HCT116 (cell line): ENCODE measurements at regions not wholly inside any gene's neighbourhood (a gene's known extent, or its start where the extent isn't known, plus 50 kb on each side); places are given as distances from the start of the nearest gene placed in this dataset.

ENCODE experiments used
- ATAC-seq: fragments of 200-7000 bp; cut with Tn5 transposase; 2 replicates; pipeline ENCODE4 v1.9.1; 2020; ENCODE audit warnings: mild to moderate bottlenecking, moderate library complexity
- BruUV-seq: library from RNA; stranded (reverse); fragments of 400-500 nt; replicated peaks from 2 replicates; lab custom pipeline; 2021; lab: Mats Ljungman, UMichigan
- CTCF ChIA-PET: fragments of 300-600 bp; sonication (Branson Sonifier 250); formaldehyde crosslinking; loops from one replicate; lab custom pipeline; 2021; ENCODE audit warnings: antibody characterized with exemption; lab: Charles Lee
- POLR2A ChIA-PET: fragments of 300-600, 350-600 bp; sonication (Branson Sonifier 250); formaldehyde crosslinking; loops from one replicate; lab custom pipeline; 2021; ENCODE audit warnings: antibody characterized with exemption; lab: Charles Lee
- RAD21 ChIA-PET, 2 experiments: fragments of 300-600 bp; sonication (Branson Sonifier 250); formaldehyde crosslinking; loops; one replicate each; lab custom pipeline; 2023; ENCODE audit warnings: low total read pairs in 2 of 2; ENCODE audit not compliant: uncharacterized antibody in 2 of 2, unreplicated experiment in 2 of 2, low non-redundant PET in 1 of 2; lab: Charles Lee
- DNase-seq: peaks from one replicate; pipeline ENCODE4 v3.0.0-alpha.2; 2010; ENCODE audit warnings: low read depth, low spot score
- H2AFZ ChIP-seq: fragments of 200-600 bp; shearing (Covaris generic), sonication (generic); 2 replicates; pipeline ENCODE4 v1.6.1; 2017; ENCODE audit warnings: low read depth, mixed run types, mixed read lengths, antibody characterized with exemption, low read length; ENCODE audit not compliant: poor library complexity, severe bottlenecking
- H3K27ac ChIP-seq: 2 replicates; pipeline ENCODE4 v1.5.1; 2012; ENCODE audit warnings: low read depth, low read length
- H3K27me3 ChIP-seq: fragments of 200-600 bp; sonication (generic); 2 replicates; pipeline ENCODE4 v1.6.1; 2016; ENCODE audit warnings: mixed run types, low read length, mixed read lengths; ENCODE audit not compliant: insufficient read depth
- H3K36me3 ChIP-seq, 2 experiments: fragments of 200-500 bp in 1 of 2; fragments of 200-600 bp in 1 of 2; sonication (Bioruptor generic) in 1 of 2; sonication (generic) in 1 of 2; 2 replicates each; pipeline versions ENCODE4 v1.5.1 to v1.6.1; 2014 to 2016; ENCODE audit warnings: low read length in 2 of 2, inconsistent platforms in 1 of 2, mixed read lengths in 1 of 2, mixed run types in 1 of 2; ENCODE audit not compliant: insufficient read depth in 2 of 2, control insufficient read depth in 1 of 2
- H3K4me1 ChIP-seq, 2 experiments: fragments of 200-600 bp in 1 of 2; sonication (generic) in 1 of 2; 2 replicates each; pipeline versions ENCODE4 v1.5.1 to v1.6.1; 2012 to 2017; ENCODE audit warnings: low read length in 2 of 2, inconsistent platforms in 1 of 2, mild to moderate bottlenecking in 1 of 2, mixed read lengths in 1 of 2, mixed run types in 1 of 2, moderate library complexity in 1 of 2; ENCODE audit not compliant: insufficient read depth in 2 of 2, control insufficient read depth in 1 of 2
- H3K4me2 ChIP-seq: fragments of 200-600 bp; sonication (generic); 2 replicates; pipeline ENCODE4 v1.6.1; 2017; ENCODE audit warnings: mixed run types, low read length, mixed read lengths
- H3K4me3 ChIP-seq, 2 experiments: fragments of 200-600 bp in 1 of 2; sonication (generic) in 1 of 2; replicated peaks in 1 of 2; 2 replicates each; pipeline ENCODE4 v1.5.1; 2011 to 2016; ENCODE audit warnings: low read length in 2 of 2, control low read depth in 1 of 2, low read depth in 1 of 2, mild to moderate bottlenecking in 1 of 2, mixed read lengths in 1 of 2, mixed run types in 1 of 2
- H3K79me2 ChIP-seq: fragments of 200-600 bp; sonication (generic); 2 replicates; pipeline ENCODE4 v1.6.1; 2017; ENCODE audit warnings: mild to moderate bottlenecking, mixed run types, low read length, moderate library complexity, mixed read lengths; ENCODE audit not compliant: insufficient read depth
- H3K9ac ChIP-seq: fragments of 200-600 bp; sonication (generic); 2 replicates; pipeline ENCODE4 v1.6.1; 2016; ENCODE audit warnings: low read length, mixed read lengths
- H3K9me2 ChIP-seq: fragments of 200-600 bp; sonication (generic), shearing (Covaris generic); 2 replicates; pipeline ENCODE4 v1.6.1; 2017; ENCODE audit warnings: mixed run types, mild to moderate bottlenecking, moderate library complexity; ENCODE audit not compliant: insufficient read depth
- H3K9me3 ChIP-seq, 2 experiments: fragments of 200-500 bp in 1 of 2; fragments of 200-600 bp in 1 of 2; sonication (Bioruptor generic) in 1 of 2; sonication (generic) in 1 of 2; 2 replicates each; pipeline ENCODE4 v1.6.1; 2014 to 2017; ENCODE audit warnings: low read length in 2 of 2, mixed read lengths in 2 of 2, inconsistent platforms in 1 of 2, low read depth in 1 of 2, mild to moderate bottlenecking in 1 of 2, mixed run types in 1 of 2, moderate library complexity in 1 of 2; ENCODE audit not compliant: control insufficient read depth in 1 of 2, insufficient read depth in 1 of 2
- H4K20me1 ChIP-seq: fragments of 200-600 bp; sonication (generic), shearing (Covaris generic); 2 replicates; pipeline ENCODE4 v1.6.1; 2017; ENCODE audit warnings: mixed run types, mild to moderate bottlenecking, moderate library complexity; ENCODE audit not compliant: insufficient read depth
- CBX3 ChIP-seq: IDR thresholded peaks from 2 replicates; pipeline ENCODE4 v1.6.1; 2012; ENCODE audit warnings: low read depth
- CEBPB ChIP-seq: IDR thresholded peaks from 2 replicates; pipeline ENCODE4 v1.6.1; 2012; ENCODE audit warnings: low read depth
- EZH2phosphoT487 ChIP-seq: fragments of 200-600 bp; IDR thresholded peaks from 2 replicates; pipeline ENCODE4 v1.6.1; 2018; ENCODE audit warnings: antibody characterized with exemption, borderline replicate concordance
- JUND ChIP-seq: IDR thresholded peaks from 2 replicates; pipeline ENCODE4 v1.6.1; 2012
- MAX ChIP-seq: IDR thresholded peaks from 2 replicates; pipeline ENCODE4 v1.6.1; 2012
- POLR2AphosphoS5 ChIP-seq: IDR thresholded peaks from 2 replicates; pipeline ENCODE4 v1.6.1; 2011; ENCODE audit warnings: mild to moderate bottlenecking, low read depth, low read length, moderate library complexity
- REST ChIP-seq: IDR thresholded peaks from 2 replicates; pipeline ENCODE4 v1.6.1; 2012; ENCODE audit warnings: low read depth
- SP1 ChIP-seq: IDR thresholded peaks from 2 replicates; pipeline ENCODE4 v1.6.1; 2012; ENCODE audit warnings: low read depth
- TCF7L2 ChIP-seq: IDR thresholded peaks from 2 replicates; pipeline ENCODE4 v1.7.0; 2011; ENCODE audit warnings: borderline replicate concordance, inconsistent platforms; ENCODE audit not compliant: insufficient read depth, insufficient read length; ENCODE audit errors: extremely low read depth
- YY1 ChIP-seq: IDR thresholded peaks from 2 replicates; pipeline ENCODE4 v1.6.1; 2011; ENCODE audit warnings: low read length, low read depth, moderate library complexity, mild to moderate bottlenecking; ENCODE audit not compliant: insufficient replicate concordance; ENCODE audit errors: extremely low read depth
- ZBTB33 ChIP-seq: IDR thresholded peaks from 2 replicates; pipeline ENCODE4 v1.6.1; 2011; ENCODE audit warnings: mild to moderate bottlenecking, low read length, moderate library complexity; ENCODE audit not compliant: insufficient replicate concordance; ENCODE audit errors: extremely low read depth
- intact Hi-C: fragments of 100-400 bp; cut with micrococcal nuclease; formaldehyde crosslinking; loops from 2 replicates; pipeline ENCODE4 v1.10.0; 2022

GRCh38 chr15:37261685-37262084, 161.3 kb upstream of the MEIS2 start (continued):
- no peak for TF ChIP-seq MAX
- TF ChIP-seq SP1: no peak
- TF ChIP-seq CBX3: no peak

- intact Hi-C loops: no loop called here
- Histone ChIP-seq H3K27me3 (no peaks in the 10 kb centered on the region), H3K4me2 (no peak overlapping the region), H3K27ac (no peak overlapping the region), H2AFZ (no peak overlapping the region), H3K4me1 (no peaks in the 10 kb centered on the region), H3K79me2 (no peaks in the 10 kb centered on the region), H3K36me3 (no peaks in the 10 kb centered on the region), H3K9ac (no peak overlapping the region), H4K20me1 (no peaks in the 10 kb centered on the region), H3K4me3 (no peak overlapping the region), H3K9me2 (no peaks in the 10 kb centered on the region), H3K9me3 (no peaks in the 10 kb centered on the region)
- CTCF ChIA-PET: no interaction called here
- POLR2A ChIA-PET: no interaction called here
- no peak for DNase-seq
- BruUV-seq: no TSS peak
- RAD21 ChIA-PET: no interaction called here
- no peak for TF ChIP-seq CBX3
- no peak for TF ChIP-seq YY1
- TF ChIP-seq EZH2phosphoT487: no peak
- no peak for TF ChIP-seq POLR2AphosphoS5
- no peak for TF ChIP-seq MAX
- TF ChIP-seq CEBPB: no peak
- no peak for TF ChIP-seq REST
- TF ChIP-seq JUND: no peak
- no peak for TF ChIP-seq TCF7L2
- no peak for TF ChIP-seq ZBTB33
- no peak for ATAC-seq
Measured at GRCh38 chr15:37262922-37263608, 162.7 kb upstream of the MEIS2 start.
